ENCODE measurements at regions not wholly inside any gene's neighbourhood (a gene's known extent, or its start where the extent isn't known, plus 50 kb on each side); places are given as distances from the start of the nearest gene placed in this dataset.

- DNase-seq = no peak
- TF ChIP-seq EP300 (IDR thresholded peaks at IDR 0.05) (no peak), POLR2A (IDR thresholded peaks at IDR 0.05) (no peak), POLR2AphosphoS5 (IDR thresholded peaks at IDR 0.05) (no peak)
- TF ChIP-seq, protein P1, sequence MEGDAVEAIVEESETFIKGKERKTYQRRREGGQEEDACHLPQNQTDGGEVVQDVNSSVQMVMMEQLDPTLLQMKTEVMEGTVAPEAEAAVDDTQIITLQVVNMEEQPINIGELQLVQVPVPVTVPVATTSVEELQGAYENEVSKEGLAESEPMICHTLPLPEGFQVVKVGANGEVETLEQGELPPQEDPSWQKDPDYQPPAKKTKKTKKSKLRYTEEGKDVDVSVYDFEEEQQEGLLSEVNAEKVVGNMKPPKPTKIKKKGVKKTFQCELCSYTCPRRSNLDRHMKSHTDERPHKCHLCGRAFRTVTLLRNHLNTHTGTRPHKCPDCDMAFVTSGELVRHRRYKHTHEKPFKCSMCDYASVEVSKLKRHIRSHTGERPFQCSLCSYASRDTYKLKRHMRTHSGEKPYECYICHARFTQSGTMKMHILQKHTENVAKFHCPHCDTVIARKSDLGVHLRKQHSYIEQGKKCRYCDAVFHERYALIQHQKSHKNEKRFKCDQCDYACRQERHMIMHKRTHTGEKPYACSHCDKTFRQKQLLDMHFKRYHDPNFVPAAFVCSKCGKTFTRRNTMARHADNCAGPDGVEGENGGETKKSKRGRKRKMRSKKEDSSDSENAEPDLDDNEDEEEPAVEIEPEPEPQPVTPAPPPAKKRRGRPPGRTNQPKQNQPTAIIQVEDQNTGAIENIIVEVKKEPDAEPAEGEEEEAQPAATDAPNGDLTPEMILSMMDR (IDR thresholded peaks at IDR 0.05) = no peak
- Histone ChIP-seq H3K36me3 (no peaks in the 10 kb centered on the region), H3K27me3 (no peaks in the 10 kb centered on the region), H3K9me3 (peaks cover 0 to 8% (median 2%) of the 10 kb centered on the region in 4 donors), H3K27ac (no peak overlapping the region), H3K4me1 (no peaks in the 10 kb centered on the region), H3K4me3 (no peak overlapping the region)
- WGBS, 2 donors = 60 to 61% methylated on average over 4 of the region's 4 CpGs
- ATAC-seq (ENCODE audit: low FRiP score in 2 of 2) = peak in 1 of 2 donors; percentile 27
Observed at GRCh38 chr3:164450276-164450905, 627.9 kb downstream of the SI start.

- no peaks in the 10 kb centered on the region for H3K27me3 ChIP-seq
Observed at GRCh38 chr3:164419220-164419619, 659.1 kb downstream of the SI start.

GRCh38 chr3:164418414-164418813 lies 659.9 kb downstream of the SI start:
- Histone ChIP-seq H3K9me3 (no peaks in the 10 kb centered on the region), H3K36me3 (no peaks in the 10 kb centered on the region), H3K4me3 (no peak overlapping the region), H3K4me1 (no peaks in the 10 kb centered on the region), H3K27ac (no peak overlapping the region), H3K27me3 (no peaks in the 10 kb centered on the region)
- ATAC-seq (ENCODE audit: low FRiP score in 2 of 2) (no peak), DNase-seq (no peak)
- 61 to 71% methylated on average over 1 of the region's 1 CpG for WGBS, 2 donors
- TF ChIP-seq EP300 (IDR thresholded peaks at IDR 0.05) (no peak), POLR2AphosphoS5 (IDR thresholded peaks at IDR 0.05) (no peak), POLR2A (IDR thresholded peaks at IDR 0.05) (no peak)
- TF ChIP-seq, protein P1 (IDR thresholded peaks at IDR 0.05) = no peak

More at GRCh38 chr3:164419220-164419619, 659.1 kb downstream of the SI start:
- TF ChIP-seq, protein P1 (IDR thresholded peaks at IDR 0.05) = no peak
- no peak for TF ChIP-seq EP300 (IDR thresholded peaks at IDR 0.05)
- no peak for TF ChIP-seq POLR2AphosphoS5 (IDR thresholded peaks at IDR 0.05)
- no peak for TF ChIP-seq POLR2A (IDR thresholded peaks at IDR 0.05)
- Histone ChIP-seq H3K36me3 (no peaks in the 10 kb centered on the region), H3K4me1 (no peaks in the 10 kb centered on the region), H3K4me3 (no peak overlapping the region), H3K9me3 (no peaks in the 10 kb centered on the region), H3K27ac (no peak overlapping the region)
- DNase-seq (no peak), ATAC-seq (ENCODE audit: low FRiP score in 2 of 2) (no peak)
- WGBS, 2 donors = 55 to 63% methylated on average over 1 of the region's 1 CpG

- Histone ChIP-seq H3K36me3 (no peaks in the 10 kb centered on the region), H3K4me3 (no peak overlapping the region), H3K4me1 (no peaks in the 10 kb centered on the region), H3K27me3 (no peaks in the 10 kb centered on the region), H3K9me3 (no peaks in the 10 kb centered on the region), H3K27ac (no peak overlapping the region)
- DNase-seq = no peak
- TF ChIP-seq POLR2AphosphoS5 (IDR thresholded peaks at IDR 0.05) (no peak), POLR2A (IDR thresholded peaks at IDR 0.05) (no peak), EP300 (IDR thresholded peaks at IDR 0.05) (no peak)
- TF ChIP-seq, protein P1 (IDR thresholded peaks at IDR 0.05) = no peak
- ATAC-seq (ENCODE audit: low FRiP score in 2 of 2) = no peak
Observed at GRCh38 chr3:164417955-164418354, 660.3 kb downstream of the SI start.
